Stomach (tissue), 4 donors: ENCODE measurements at regions not wholly inside any gene's neighbourhood (a gene's known extent, or its start where the extent isn't known, plus 50 kb on each side); places are given as distances from the start of the nearest gene placed in this dataset.
"Not testable (repeated sequence)": the region's sequence is repeated elsewhere in the genome, so short reads cannot be mapped to it uniquely, and the experiment has no call there.

Experiments used
- EP300 ChIP-seq: sonication (generic); formaldehyde crosslinking; IDR thresholded peaks from one replicate; pipeline ENCODE4 v1.6.1; 2017; ENCODE audit warnings: antibody characterized with exemption
- POLR2A ChIP-seq, 4 donors: fragments of 450-650 bp; IDR thresholded peaks; one replicate each; pipeline ENCODE4 v1.6.1; 2016; ENCODE audit warnings: antibody characterized with exemption in 4 of 4, control low read depth in 2 of 4, mild to moderate bottlenecking in 1 of 4, moderate library complexity in 1 of 4
- POLR2AphosphoS5 ChIP-seq, 3 donors: sonication (generic); formaldehyde crosslinking; IDR thresholded peaks; one replicate each; pipeline ENCODE4 v1.6.1; 2016; ENCODE audit warnings: antibody characterized with exemption in 3 of 3
- TF ChIP-seq, protein P1 (sequence below), 7 experiments: fragments of 450-650 bp in 4 of 7; fragments of 200-600 bp in 3 of 7; sonication (generic) in 3 of 7; IDR thresholded peaks; one replicate each; pipeline ENCODE4 v1.5.1; 2016 to 2019; ENCODE audit warnings: antibody characterized with exemption in 7 of 7, control low read depth in 2 of 7, mild to moderate bottlenecking in 1 of 7

DNA sequence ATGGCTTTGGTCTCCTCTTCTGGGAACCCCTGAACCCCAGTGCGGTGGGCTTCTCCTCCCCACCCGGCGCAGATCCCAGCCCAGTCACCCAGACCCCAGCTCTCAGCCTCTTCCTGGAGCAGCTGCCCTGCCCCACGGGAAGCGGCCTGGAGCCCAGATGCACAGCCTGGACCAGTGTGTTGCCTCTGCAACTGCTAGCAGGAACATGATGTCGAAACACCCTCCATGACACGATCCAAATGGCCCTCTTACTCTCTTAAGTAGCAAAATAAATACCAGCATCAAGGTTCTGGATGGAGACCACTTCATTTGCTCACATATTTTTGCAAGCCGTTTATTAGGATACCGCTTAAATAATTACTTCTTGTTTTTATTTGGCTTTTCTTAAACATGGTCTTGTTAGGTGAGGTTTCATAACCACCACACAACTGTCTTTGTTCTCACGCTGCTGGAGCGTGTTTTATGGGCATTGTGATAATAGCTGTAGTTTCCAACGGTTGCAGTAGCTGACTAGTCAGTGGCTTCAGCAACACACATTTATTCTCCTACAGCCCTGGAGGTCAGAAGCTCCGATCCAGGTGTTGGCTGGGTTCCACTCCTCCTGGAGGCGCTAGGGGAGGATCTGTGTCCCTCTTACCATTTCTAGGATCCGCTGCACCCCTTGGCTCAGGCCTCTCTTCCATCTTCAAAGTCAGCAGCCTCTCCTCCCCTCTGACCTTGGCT, 5453.9 kb upstream of the TPTE start:
- TF ChIP-seq, protein P1, sequence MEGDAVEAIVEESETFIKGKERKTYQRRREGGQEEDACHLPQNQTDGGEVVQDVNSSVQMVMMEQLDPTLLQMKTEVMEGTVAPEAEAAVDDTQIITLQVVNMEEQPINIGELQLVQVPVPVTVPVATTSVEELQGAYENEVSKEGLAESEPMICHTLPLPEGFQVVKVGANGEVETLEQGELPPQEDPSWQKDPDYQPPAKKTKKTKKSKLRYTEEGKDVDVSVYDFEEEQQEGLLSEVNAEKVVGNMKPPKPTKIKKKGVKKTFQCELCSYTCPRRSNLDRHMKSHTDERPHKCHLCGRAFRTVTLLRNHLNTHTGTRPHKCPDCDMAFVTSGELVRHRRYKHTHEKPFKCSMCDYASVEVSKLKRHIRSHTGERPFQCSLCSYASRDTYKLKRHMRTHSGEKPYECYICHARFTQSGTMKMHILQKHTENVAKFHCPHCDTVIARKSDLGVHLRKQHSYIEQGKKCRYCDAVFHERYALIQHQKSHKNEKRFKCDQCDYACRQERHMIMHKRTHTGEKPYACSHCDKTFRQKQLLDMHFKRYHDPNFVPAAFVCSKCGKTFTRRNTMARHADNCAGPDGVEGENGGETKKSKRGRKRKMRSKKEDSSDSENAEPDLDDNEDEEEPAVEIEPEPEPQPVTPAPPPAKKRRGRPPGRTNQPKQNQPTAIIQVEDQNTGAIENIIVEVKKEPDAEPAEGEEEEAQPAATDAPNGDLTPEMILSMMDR (IDR thresholded peaks at IDR 0.05): not testable (repeated sequence)
- TF ChIP-seq EP300; POLR2AphosphoS5 (IDR thresholded peaks at IDR 0.05); POLR2A (IDR thresholded peaks at IDR 0.05): not testable (repeated sequence)
